HEK293T (cell line): ENCODE measurements at regions not wholly inside any gene's neighbourhood (a gene's known extent, or its start where the extent isn't known, plus 50 kb on each side); places are given as distances from the start of the nearest gene placed in this dataset.
"Not testable (repeated sequence)": the region's sequence is repeated elsewhere in the genome, so short reads cannot be mapped to it uniquely, and the experiment has no call there.

Source experiments
- ARNT ChIP-seq: fragments of 450-650 bp; IDR thresholded peaks from 2 replicates; pipeline ENCODE4 v1.6.1; 2017; ENCODE audit warnings: mild to moderate bottlenecking
- BHLHE40 ChIP-seq: fragments of 450-650 bp; IDR thresholded peaks from 2 replicates; pipeline ENCODE4 v1.6.1; 2016; ENCODE audit warnings: mild to moderate bottlenecking, moderate library complexity, borderline replicate concordance
- LEF1 ChIP-seq: fragments of 450-650 bp; IDR thresholded peaks from 2 replicates; pipeline ENCODE4 v1.6.1; 2017; ENCODE audit warnings: mild to moderate bottlenecking, borderline replicate concordance
- NFRKB ChIP-seq: fragments of 450-650 bp; IDR thresholded peaks from 2 replicates; pipeline ENCODE4 v1.6.1; 2016; ENCODE audit warnings: mild to moderate bottlenecking, moderate library complexity
- SP1 ChIP-seq: fragments of 450-650 bp; IDR thresholded peaks from 2 replicates; pipeline ENCODE4 v1.6.1; 2017

DNA sequence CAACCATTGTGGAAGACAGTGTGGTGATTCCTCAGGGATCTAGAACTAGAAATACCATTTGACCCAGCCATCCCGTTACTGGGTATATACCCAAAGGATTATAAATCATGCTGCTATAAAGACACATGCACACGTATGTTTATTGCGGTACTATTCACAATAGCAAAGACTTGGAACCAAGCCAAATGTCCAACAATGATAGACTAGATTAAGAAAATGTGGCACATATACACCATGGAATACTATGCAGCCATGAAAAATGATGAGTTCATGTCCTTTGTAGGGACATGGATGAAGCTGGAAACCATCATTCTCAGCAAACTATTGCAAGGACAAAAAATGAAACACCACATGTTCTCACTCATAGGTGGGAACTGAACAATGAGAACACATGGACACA is 372.4 kb upstream of the CCL2 start:
- not testable (repeated sequence) for TF ChIP-seq SP1, LEF1, BHLHE40, ARNT, NFRKB
